ENCODE measurements at regions not wholly inside any gene's neighbourhood (a gene's known extent, or its start where the extent isn't known, plus 50 kb on each side); places are given as distances from the start of the nearest gene placed in this dataset.

DNA sequence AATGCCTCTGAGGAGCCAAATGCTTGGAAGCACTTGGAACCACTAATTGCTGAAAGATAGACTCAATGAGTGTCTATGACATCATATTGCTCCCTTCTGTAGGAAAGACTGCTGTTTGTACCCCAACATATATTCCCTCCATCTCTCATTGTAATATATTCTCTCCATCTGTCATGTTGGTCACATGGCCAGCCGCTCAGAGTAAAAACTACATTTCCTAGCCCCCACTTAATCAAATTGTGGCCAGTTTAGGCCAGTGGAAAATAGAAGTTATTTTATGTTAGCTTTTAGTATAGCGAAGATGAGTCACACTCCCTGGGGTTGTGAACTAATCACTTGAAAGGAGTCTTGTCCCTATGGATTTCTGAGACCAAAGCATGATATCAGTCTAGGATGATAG is 160.2 kb downstream of the HNMT start:
- ATAC-seq (no peak), DNase-seq (no peak)
- Histone ChIP-seq H3K4me3 (no peak overlapping the region), H3K4me1 (no peaks in the 10 kb centered on the region), H3K36me3 (no peaks in the 10 kb centered on the region), H3K27me3 (no peaks in the 10 kb centered on the region), H3K27ac (no peak overlapping the region), H3K9me3 (no peaks in the 10 kb centered on the region)
- TF ChIP-seq, protein P1, sequence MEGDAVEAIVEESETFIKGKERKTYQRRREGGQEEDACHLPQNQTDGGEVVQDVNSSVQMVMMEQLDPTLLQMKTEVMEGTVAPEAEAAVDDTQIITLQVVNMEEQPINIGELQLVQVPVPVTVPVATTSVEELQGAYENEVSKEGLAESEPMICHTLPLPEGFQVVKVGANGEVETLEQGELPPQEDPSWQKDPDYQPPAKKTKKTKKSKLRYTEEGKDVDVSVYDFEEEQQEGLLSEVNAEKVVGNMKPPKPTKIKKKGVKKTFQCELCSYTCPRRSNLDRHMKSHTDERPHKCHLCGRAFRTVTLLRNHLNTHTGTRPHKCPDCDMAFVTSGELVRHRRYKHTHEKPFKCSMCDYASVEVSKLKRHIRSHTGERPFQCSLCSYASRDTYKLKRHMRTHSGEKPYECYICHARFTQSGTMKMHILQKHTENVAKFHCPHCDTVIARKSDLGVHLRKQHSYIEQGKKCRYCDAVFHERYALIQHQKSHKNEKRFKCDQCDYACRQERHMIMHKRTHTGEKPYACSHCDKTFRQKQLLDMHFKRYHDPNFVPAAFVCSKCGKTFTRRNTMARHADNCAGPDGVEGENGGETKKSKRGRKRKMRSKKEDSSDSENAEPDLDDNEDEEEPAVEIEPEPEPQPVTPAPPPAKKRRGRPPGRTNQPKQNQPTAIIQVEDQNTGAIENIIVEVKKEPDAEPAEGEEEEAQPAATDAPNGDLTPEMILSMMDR (IDR thresholded peaks at IDR 0.05): no peak
- intact Hi-C loops (cut with DNase I): no loop called here

DNA sequence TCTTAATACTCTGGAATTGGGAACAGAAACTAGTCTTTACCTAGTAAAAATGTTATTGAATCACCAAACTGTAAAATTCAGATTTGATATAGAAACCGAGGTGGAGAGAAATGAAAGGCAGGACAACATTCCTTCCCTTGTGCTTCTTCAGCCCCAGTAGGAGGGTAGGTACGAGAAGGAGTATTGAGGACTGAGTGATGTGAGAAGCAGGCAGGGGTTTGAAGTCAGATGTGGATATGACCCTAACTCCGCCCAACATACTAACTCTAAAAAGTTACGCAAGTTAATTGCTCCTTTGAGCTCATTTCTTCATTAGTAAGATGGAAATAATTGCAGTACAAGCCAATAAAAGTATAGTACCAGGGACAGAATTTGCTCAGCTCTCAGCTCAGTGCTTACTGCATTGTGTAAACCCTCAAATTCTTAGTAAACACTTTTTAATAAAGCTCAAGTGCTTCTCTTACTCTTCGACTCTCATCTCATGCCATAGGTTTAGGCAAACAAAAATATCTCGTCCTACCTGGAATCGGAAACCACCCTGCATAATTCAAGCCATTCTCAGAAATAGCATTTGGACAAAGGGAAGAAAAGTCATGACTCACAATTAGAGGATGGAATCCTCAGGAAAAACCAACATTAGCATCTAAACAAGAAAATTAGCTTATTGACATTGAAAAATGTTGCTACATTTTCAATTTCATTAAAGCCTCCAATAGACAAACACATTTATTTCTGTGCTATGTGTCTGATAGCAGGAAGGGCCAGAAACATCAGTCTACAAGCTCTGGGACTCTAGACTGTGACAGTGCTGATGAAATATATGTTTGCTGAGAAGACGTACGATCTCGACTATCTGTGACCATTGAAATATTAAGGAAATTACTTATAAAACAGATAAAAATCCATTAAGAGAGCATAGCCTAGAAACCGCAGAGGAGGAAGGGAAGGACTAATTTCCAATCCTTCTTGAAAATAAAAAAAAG is 161.3 kb downstream of the HNMT start:
- H3K36me3 ChIP-seq: no peaks in the 10 kb centered on the region
- H3K4me3 ChIP-seq: no peak overlapping the region
- DNase-seq (no peak), ATAC-seq (peak; percentile 94)
- H3K27me3 ChIP-seq: no peaks in the 10 kb centered on the region
- H3K9me3 ChIP-seq: no peaks in the 10 kb centered on the region
- H3K4me1 ChIP-seq: no peaks in the 10 kb centered on the region
- no peak overlapping the region for H3K27ac ChIP-seq
- TF ChIP-seq, protein P1 (IDR thresholded peaks at IDR 0.05): no peak
- intact Hi-C loops (cut with DNase I): no loop called here

DNA sequence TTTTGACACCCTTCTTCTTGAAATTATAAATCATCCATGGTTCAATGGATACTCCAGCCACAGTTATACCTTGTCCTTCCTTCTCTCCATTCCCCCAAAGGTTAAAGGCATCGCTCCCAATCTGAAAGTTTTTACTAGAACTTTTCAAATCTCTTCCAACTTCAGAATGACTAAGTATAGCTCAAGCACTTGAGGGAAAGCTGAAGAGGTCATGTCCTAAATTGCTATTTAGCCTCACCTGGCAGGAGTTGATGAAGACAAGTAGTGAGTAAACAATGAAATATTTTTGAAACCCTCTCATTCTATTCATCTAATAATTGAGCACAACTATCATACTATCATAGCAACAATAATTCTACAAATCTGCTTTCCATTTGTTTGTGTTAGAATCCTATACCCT is 167.8 kb downstream of the HNMT start:
- no peaks in the 10 kb centered on the region for H3K9me3 ChIP-seq
- ATAC-seq (peak; percentile 81), DNase-seq (no peak)
- H3K4me1 ChIP-seq: no peaks in the 10 kb centered on the region
- no peak overlapping the region for H3K4me3 ChIP-seq
- TF ChIP-seq, protein P1 (IDR thresholded peaks at IDR 0.05): no peak
- no peaks in the 10 kb centered on the region for H3K27me3 ChIP-seq
- no peak overlapping the region for H3K27ac ChIP-seq
- intact Hi-C loops (cut with DNase I): no loop called here
- no peaks in the 10 kb centered on the region for H3K36me3 ChIP-seq

DNA sequence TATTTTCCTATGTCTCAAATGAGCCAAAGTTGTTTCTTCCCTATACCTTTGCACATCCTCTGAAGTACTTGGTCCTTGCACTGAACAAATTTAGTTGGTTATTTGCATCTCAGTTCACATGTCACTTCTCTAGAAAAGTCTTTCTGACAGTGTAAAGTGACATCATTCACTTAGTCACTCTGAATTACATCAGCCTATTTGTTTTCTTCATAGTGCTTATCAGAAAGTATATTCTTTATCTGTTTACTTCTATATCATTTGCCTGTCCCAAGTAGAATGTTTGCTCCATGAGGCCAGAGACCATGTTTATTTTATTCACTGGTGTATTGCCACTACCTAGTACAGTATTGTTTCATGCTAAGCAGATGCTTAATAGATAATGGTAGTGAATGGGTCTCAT is 173.7 kb downstream of the HNMT start:
- H3K4me3 ChIP-seq: no peak overlapping the region
- H3K4me1 ChIP-seq: no peaks in the 10 kb centered on the region
- TF ChIP-seq, protein P1 (IDR thresholded peaks at IDR 0.05): no peak
- H3K27ac ChIP-seq: no peak overlapping the region
- no peaks in the 10 kb centered on the region for H3K36me3 ChIP-seq
- ATAC-seq (no peak), DNase-seq (no peak)
- no peaks in the 10 kb centered on the region for H3K27me3 ChIP-seq
- no peaks in the 10 kb centered on the region for H3K9me3 ChIP-seq
- intact Hi-C loops (cut with DNase I): no loop called here

DNA sequence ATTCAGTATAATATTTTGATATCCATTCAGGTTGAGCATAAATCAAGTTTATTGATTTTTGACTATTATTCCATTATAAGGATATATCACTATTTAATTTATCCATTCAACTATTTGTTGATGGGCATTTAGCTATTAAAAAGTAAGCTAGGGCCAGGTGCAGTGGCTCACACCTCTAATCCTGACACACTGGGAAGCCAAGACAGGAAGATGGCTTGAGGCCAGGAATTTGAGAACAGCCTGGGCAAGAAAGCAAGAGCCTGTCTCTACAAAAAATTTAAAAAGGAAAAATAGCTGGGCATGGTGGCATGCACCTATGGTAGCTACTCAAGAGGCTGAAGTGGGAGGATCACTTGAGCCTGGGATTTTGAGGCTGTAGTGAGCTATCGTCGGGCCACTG is 183.5 kb downstream of the HNMT start:
- Histone ChIP-seq H3K36me3 (no peaks in the 10 kb centered on the region), H3K27ac (no peak overlapping the region), H3K4me1 (no peaks in the 10 kb centered on the region), H3K4me3 (no peak overlapping the region), H3K27me3 (no peaks in the 10 kb centered on the region), H3K9me3 (no peaks in the 10 kb centered on the region)
- TF ChIP-seq, protein P1 (IDR thresholded peaks at IDR 0.05): no peak
- intact Hi-C loops (cut with DNase I): no loop called here
- ATAC-seq (no peak), DNase-seq (no peak)

All from left lung (tissue), 4 donors.